WTC11 (cell line): ENCODE measurements at regions not wholly inside any gene's neighbourhood (a gene's known extent, or its start where the extent isn't known, plus 50 kb on each side); places are given as distances from the start of the nearest gene placed in this dataset.
"Not testable (repeated sequence)": the region's sequence is repeated elsewhere in the genome, so short reads cannot be mapped to it uniquely, and the experiment has no call there.

Source experiments
- ATAC-seq: fragments of 200-7000 bp; cut with Tn5 transposase; 2 replicates; pipeline ENCODE4 v1.10.0; 2021; ENCODE audit warnings: mild to moderate bottlenecking, moderate library complexity
- CTCF ChIA-PET: fragments of 300-600 bp; sonication (Branson Sonifier 250); formaldehyde crosslinking; loops from one replicate; lab custom pipeline; 2021; ENCODE audit warnings: antibody characterized with exemption; lab: Charles Lee
- POLR2A ChIA-PET: fragments of 350-600 bp; sonication (Branson Sonifier 250); formaldehyde crosslinking; loops from one replicate; lab custom pipeline; 2021; ENCODE audit warnings: antibody characterized with exemption; lab: Charles Lee
- DNase-seq: peaks from one replicate; pipeline ENCODE4 v3.0.0; 2021; ENCODE audit warnings: low spot score
- H3K27ac Mint-ChIP-seq: 2 replicates; pipeline ENCODE4 v1.8.0; 2021; ENCODE audit warnings: mixed read lengths
- H3K27me3 Mint-ChIP-seq: 2 replicates; pipeline ENCODE4 v1.8.0; 2021; ENCODE audit warnings: low read depth, mild to moderate bottlenecking, moderate library complexity, mixed read lengths
- H3K36me3 Mint-ChIP-seq: 2 replicates; pipeline ENCODE4 v1.8.0; 2021; ENCODE audit warnings: mixed read lengths
- H3K4me1 Mint-ChIP-seq: 2 replicates; pipeline ENCODE4 v1.8.0; 2022; ENCODE audit warnings: mixed read lengths
- H3K4me3 Mint-ChIP-seq: 2 replicates; pipeline ENCODE4 v1.8.0; 2021; ENCODE audit warnings: mild to moderate bottlenecking, moderate library complexity, mixed read lengths
- H3K9me3 Mint-ChIP-seq: 2 replicates; pipeline ENCODE4 v1.8.0; 2021; ENCODE audit warnings: mixed read lengths
- ATF3 ChIP-seq: sonication (generic); formaldehyde crosslinking; conservative IDR thresholded peaks from 2 replicates; pipeline ENCODE4 v1.8.1; 2022; ENCODE audit warnings: mild to moderate bottlenecking, missing genetic modification reagents
- CDX4 ChIP-seq: fragments of 250-450 bp; sonication (Bioruptor Pico); IDR thresholded peaks from 2 replicates; pipeline ENCODE4 v1.9.0; 2021; ENCODE audit warnings: moderate library complexity, mild to moderate bottlenecking, inconsistent platforms, borderline replicate concordance
- HMGA2 ChIP-seq: fragments of 250-450 bp; sonication (Bioruptor Pico); IDR thresholded peaks from 2 replicates; pipeline ENCODE4 v1.4.0; 2021; ENCODE audit warnings: mild to moderate bottlenecking, moderate library complexity
- MAX ChIP-seq: sonication (generic); formaldehyde crosslinking; IDR thresholded peaks from 2 replicates; pipeline ENCODE4 v1.8.0; 2022; ENCODE audit warnings: mild to moderate bottlenecking, missing genetic modification reagents
- NR2C2 ChIP-seq: sonication (generic); formaldehyde crosslinking; IDR thresholded peaks from 2 replicates; pipeline ENCODE4 v1.8.0; 2022; ENCODE audit warnings: mild to moderate bottlenecking, missing genetic modification reagents
- NR3C1 ChIP-seq: sonication (generic); formaldehyde crosslinking; conservative IDR thresholded peaks from 2 replicates; pipeline ENCODE4 v1.8.1; 2023; ENCODE audit warnings: low read depth, mild to moderate bottlenecking, missing genetic modification reagents
- PRDM15 ChIP-seq: sonication (generic); formaldehyde crosslinking; IDR thresholded peaks from 2 replicates; pipeline ENCODE4 v1.8.0; 2022; ENCODE audit warnings: missing genetic modification reagents
- TEAD1 ChIP-seq: sonication (generic); formaldehyde crosslinking; IDR thresholded peaks from 2 replicates; pipeline ENCODE4 v1.8.0; 2022; ENCODE audit warnings: mild to moderate bottlenecking, missing genetic modification reagents
- ZNF263 ChIP-seq: sonication (generic); formaldehyde crosslinking; IDR thresholded peaks from 2 replicates; pipeline ENCODE4 v1.8.1; 2022; ENCODE audit warnings: low read depth, mild to moderate bottlenecking, moderate library complexity, missing genetic modification reagents
- ZNF512 ChIP-seq: sonication (generic); formaldehyde crosslinking; IDR thresholded peaks from 2 replicates; pipeline ENCODE4 v1.8.1; 2022; ENCODE audit warnings: missing genetic modification reagents, borderline replicate concordance
- TF ChIP-seq, protein P1 (sequence below): sonication (generic); formaldehyde crosslinking; IDR thresholded peaks from 2 replicates; pipeline ENCODE4 v1.8.1; 2023; ENCODE audit warnings: mild to moderate bottlenecking, missing genetic modification reagents, borderline replicate concordance
- TF ChIP-seq, protein P2 (sequence below): sonication (generic); formaldehyde crosslinking; IDR thresholded peaks from 2 replicates; pipeline ENCODE4 v1.8.1; 2022; ENCODE audit warnings: mild to moderate bottlenecking, missing genetic modification reagents, moderate library complexity, borderline replicate concordance
- TF ChIP-seq, protein P3 (sequence below): sonication (generic); formaldehyde crosslinking; IDR thresholded peaks from 2 replicates; pipeline ENCODE4 v1.8.1; 2022; ENCODE audit warnings: mild to moderate bottlenecking, moderate library complexity, missing genetic modification reagents
- TF ChIP-seq, protein P4 (sequence below): sonication (generic); formaldehyde crosslinking; IDR thresholded peaks from 2 replicates; pipeline ENCODE4 v1.8.0; 2022; ENCODE audit warnings: mild to moderate bottlenecking, missing genetic modification reagents

GRCh38 chr6:7021301-7021700 lies 86.5 kb upstream of the RREB1 start (continued):
- TF ChIP-seq, protein P1, sequence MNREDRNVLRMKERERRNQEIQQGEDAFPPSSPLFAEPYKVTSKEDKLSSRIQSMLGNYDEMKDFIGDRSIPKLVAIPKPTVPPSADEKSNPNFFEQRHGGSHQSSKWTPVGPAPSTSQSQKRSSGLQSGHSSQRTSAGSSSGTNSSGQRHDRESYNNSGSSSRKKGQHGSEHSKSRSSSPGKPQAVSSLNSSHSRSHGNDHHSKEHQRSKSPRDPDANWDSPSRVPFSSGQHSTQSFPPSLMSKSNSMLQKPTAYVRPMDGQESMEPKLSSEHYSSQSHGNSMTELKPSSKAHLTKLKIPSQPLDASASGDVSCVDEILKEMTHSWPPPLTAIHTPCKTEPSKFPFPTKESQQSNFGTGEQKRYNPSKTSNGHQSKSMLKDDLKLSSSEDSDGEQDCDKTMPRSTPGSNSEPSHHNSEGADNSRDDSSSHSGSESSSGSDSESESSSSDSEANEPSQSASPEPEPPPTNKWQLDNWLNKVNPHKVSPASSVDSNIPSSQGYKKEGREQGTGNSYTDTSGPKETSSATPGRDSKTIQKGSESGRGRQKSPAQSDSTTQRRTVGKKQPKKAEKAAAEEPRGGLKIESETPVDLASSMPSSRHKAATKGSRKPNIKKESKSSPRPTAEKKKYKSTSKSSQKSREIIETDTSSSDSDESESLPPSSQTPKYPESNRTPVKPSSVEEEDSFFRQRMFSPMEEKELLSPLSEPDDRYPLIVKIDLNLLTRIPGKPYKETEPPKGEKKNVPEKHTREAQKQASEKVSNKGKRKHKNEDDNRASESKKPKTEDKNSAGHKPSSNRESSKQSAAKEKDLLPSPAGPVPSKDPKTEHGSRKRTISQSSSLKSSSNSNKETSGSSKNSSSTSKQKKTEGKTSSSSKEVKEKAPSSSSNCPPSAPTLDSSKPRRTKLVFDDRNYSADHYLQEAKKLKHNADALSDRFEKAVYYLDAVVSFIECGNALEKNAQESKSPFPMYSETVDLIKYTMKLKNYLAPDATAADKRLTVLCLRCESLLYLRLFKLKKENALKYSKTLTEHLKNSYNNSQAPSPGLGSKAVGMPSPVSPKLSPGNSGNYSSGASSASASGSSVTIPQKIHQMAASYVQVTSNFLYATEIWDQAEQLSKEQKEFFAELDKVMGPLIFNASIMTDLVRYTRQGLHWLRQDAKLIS (CRISPR knock-in tag) = no peak
- no peak for TF ChIP-seq ZNF263 (CRISPR knock-in tag)
- TF ChIP-seq, protein P2, sequence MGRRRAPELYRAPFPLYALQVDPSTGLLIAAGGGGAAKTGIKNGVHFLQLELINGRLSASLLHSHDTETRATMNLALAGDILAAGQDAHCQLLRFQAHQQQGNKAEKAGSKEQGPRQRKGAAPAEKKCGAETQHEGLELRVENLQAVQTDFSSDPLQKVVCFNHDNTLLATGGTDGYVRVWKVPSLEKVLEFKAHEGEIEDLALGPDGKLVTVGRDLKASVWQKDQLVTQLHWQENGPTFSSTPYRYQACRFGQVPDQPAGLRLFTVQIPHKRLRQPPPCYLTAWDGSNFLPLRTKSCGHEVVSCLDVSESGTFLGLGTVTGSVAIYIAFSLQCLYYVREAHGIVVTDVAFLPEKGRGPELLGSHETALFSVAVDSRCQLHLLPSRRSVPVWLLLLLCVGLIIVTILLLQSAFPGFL (CRISPR knock-in tag) = no peak
- TF ChIP-seq NR3C1 (CRISPR knock-in tag) = no peak
- TF ChIP-seq, all 79 proteins: peak for 0

DNA sequence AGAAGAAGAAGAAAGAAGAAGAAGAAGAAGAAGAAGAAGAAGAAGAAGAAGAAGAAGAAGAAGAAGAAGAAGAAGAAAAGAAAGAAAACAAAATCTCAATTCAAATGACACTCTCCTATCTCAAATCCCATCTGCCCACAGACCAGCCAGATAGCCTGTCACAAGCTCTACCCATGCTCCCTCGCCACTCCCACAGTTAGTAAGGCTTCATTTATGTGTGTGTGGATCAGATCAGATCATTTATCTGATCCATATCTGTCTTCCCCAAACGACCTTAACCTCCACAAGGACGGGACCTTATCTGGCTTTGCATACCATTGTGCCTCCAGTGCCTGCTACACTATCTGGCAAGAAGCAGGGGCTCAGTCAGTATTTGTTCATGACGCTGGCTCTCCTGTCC lies 81.9 kb upstream of the RREB1 start:
- Mint-ChIP-seq H3K4me3 (no peak overlapping the region), H3K4me1 (no peaks in the 10 kb centered on the region), H3K36me3 (peaks cover 10% of the 10 kb centered on the region), H3K27me3 (no peaks in the 10 kb centered on the region; the same call in 1 of the 2 replicates), H3K9me3 (peaks cover 19% of the 10 kb centered on the region), H3K27ac (no peak overlapping the region)
- ChIA-PET CTCF (no interaction called here), POLR2A (interaction anchor here (0.6 kb wide), 1 partner anchor 25 kb away, joined by 6 read pairs; no protein-coding TSS in a partner anchor)
- no peak for DNase-seq
- no peak for ATAC-seq
- TF ChIP-seq CDX4 (CRISPR knock-in tag) (no peak), TEAD1 (CRISPR knock-in tag) (no peak), ATF3 (CRISPR knock-in tag) (no peak), MAX (CRISPR knock-in tag) (no peak), NR2C2 (CRISPR knock-in tag) (no peak), PRDM15 (CRISPR knock-in tag) (no peak), ZNF512 (CRISPR knock-in tag) (no peak), HMGA2 (CRISPR knock-in tag) (no peak)
- TF ChIP-seq, protein P3, sequence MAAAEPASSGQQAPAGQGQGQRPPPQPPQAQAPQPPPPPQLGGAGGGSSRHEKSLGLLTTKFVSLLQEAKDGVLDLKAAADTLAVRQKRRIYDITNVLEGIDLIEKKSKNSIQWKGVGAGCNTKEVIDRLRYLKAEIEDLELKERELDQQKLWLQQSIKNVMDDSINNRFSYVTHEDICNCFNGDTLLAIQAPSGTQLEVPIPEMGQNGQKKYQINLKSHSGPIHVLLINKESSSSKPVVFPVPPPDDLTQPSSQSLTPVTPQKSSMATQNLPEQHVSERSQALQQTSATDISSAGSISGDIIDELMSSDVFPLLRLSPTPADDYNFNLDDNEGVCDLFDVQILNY (CRISPR knock-in tag) = no peak
- TF ChIP-seq, protein P4, sequence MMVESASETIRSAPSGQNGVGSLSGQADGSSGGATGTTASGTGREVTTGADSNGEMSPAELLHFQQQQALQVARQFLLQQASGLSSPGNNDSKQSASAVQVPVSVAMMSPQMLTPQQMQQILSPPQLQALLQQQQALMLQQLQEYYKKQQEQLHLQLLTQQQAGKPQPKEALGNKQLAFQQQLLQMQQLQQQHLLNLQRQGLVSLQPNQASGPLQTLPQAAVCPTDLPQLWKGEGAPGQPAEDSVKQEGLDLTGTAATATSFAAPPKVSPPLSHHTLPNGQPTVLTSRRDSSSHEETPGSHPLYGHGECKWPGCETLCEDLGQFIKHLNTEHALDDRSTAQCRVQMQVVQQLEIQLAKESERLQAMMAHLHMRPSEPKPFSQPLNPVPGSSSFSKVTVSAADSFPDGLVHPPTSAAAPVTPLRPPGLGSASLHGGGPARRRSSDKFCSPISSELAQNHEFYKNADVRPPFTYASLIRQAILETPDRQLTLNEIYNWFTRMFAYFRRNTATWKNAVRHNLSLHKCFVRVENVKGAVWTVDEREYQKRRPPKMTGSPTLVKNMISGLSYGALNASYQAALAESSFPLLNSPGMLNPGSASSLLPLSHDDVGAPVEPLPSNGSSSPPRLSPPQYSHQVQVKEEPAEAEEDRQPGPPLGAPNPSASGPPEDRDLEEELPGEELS = no peak

GRCh38 chr6:7028963-7029362 lies 78.8 kb upstream of the RREB1 start:
- H3K27me3 Mint-ChIP-seq, H3K27ac Mint-ChIP-seq, H3K4me1 Mint-ChIP-seq, ATAC-seq, CTCF ChIA-PET, H3K4me3 Mint-ChIP-seq, H3K36me3 Mint-ChIP-seq, DNase-seq, POLR2A ChIA-PET: not testable (repeated sequence)
- peaks cover 23% of the 10 kb centered on the region for H3K9me3 Mint-ChIP-seq

- H3K27me3 Mint-ChIP-seq, H3K4me1 Mint-ChIP-seq, POLR2A ChIA-PET, H3K27ac Mint-ChIP-seq, DNase-seq, ATAC-seq, CTCF ChIA-PET, H3K4me3 Mint-ChIP-seq, H3K36me3 Mint-ChIP-seq: not testable (repeated sequence)
- H3K9me3 Mint-ChIP-seq = peaks cover 17% of the 10 kb centered on the region
Observed at GRCh38 chr6:7030968-7031367, 76.8 kb upstream of the RREB1 start.
